SU-DHL-6 (cell line): ENCODE measurements at regions not wholly inside any gene's neighbourhood (a gene's known extent, or its start where the extent isn't known, plus 50 kb on each side); places are given as distances from the start of the nearest gene placed in this dataset.

Experiments
- H2AFZ ChIP-seq: fragments of 200-600 bp; sonication (generic); 2 replicates; pipeline ENCODE4 v1.6.1; 2014; ENCODE audit warnings: low read depth, mild to moderate bottlenecking, moderate library complexity, mixed read lengths, antibody characterized with exemption, low read length; ENCODE audit not compliant: severe bottlenecking
- H3F3A ChIP-seq: fragments of 200-600 bp; shearing (Covaris generic); 2 replicates; pipeline ENCODE4 v1.6.0; 2016; ENCODE audit warnings: antibody characterized with exemption, mild to moderate bottlenecking; ENCODE audit not compliant: insufficient read depth
- H3K27ac ChIP-seq: fragments of 200-600 bp; sonication (generic); 2 replicates; pipeline ENCODE4 v1.5.1; 2016; ENCODE audit warnings: low read depth, mild to moderate bottlenecking, low read length, moderate library complexity, mixed read lengths
- H3K27me3 ChIP-seq: fragments of 200-600 bp; sonication (generic), shearing (Covaris generic); 2 replicates; pipeline ENCODE4 v1.6.0; 2014; ENCODE audit warnings: mild to moderate bottlenecking, low read length
- H3K36me3 ChIP-seq: fragments of 200-600 bp; sonication (generic); 2 replicates; pipeline ENCODE4 v1.6.1; 2014; ENCODE audit warnings: mild to moderate bottlenecking, low read length, mixed read lengths
- H3K4me2 ChIP-seq: fragments of 300-600, 200-600 bp; shearing (Covaris generic), sonication (generic); 2 replicates; pipeline ENCODE4 v1.6.0; 2014; ENCODE audit warnings: low read length, low read depth, mild to moderate bottlenecking; ENCODE audit not compliant: poor library complexity, severe bottlenecking
- H3K4me3 ChIP-seq: fragments of 200-600 bp; sonication (generic); 2 replicates; pipeline ENCODE4 v1.5.1; 2014; ENCODE audit warnings: antibody characterized with exemption, low read length, mild to moderate bottlenecking, mixed read lengths; ENCODE audit not compliant: insufficient read depth, poor library complexity, severe bottlenecking
- H3K79me2 ChIP-seq: fragments of 200-600 bp; sonication (generic); 2 replicates; pipeline ENCODE4 v1.6.1; 2014; ENCODE audit warnings: mild to moderate bottlenecking, low read length, moderate library complexity; ENCODE audit not compliant: insufficient read depth
- H3K9ac ChIP-seq: fragments of 200-600 bp; sonication (generic); 2 replicates; pipeline ENCODE4 v1.7.0; 2014; ENCODE audit warnings: mild to moderate bottlenecking, low read length
- H3K9me2 ChIP-seq: fragments of 200-600 bp; sonication (generic); replicated peaks from 2 replicates; pipeline ENCODE4 v1.6.1; 2014; ENCODE audit warnings: low read length; ENCODE audit not compliant: insufficient read depth
- H3K9me3 ChIP-seq: fragments of 200-600 bp; sonication (generic); 2 replicates; pipeline ENCODE4 v1.6.1; 2014; ENCODE audit warnings: low read length, mixed read lengths; ENCODE audit not compliant: insufficient read depth
- H4K20me1 ChIP-seq: fragments of 200-600 bp; sonication (generic); 2 replicates; pipeline ENCODE4 v1.6.1; 2014; ENCODE audit warnings: low read depth, mild to moderate bottlenecking, antibody characterized with exemption, low read length, moderate library complexity, mixed read lengths
- CTCF ChIP-seq: fragments of 200-600 bp; sonication (generic); IDR thresholded peaks from one replicate; pipeline ENCODE4 v1.5.1; 2017; ENCODE audit warnings: antibody characterized with exemption, mild to moderate bottlenecking, low read length, moderate library complexity; ENCODE audit not compliant: insufficient read depth, poor library complexity, severe bottlenecking
- EZH2phosphoT487 ChIP-seq: fragments of 200-600 bp; sonication (generic), shearing (Covaris generic); conservative IDR thresholded peaks from 2 replicates; pipeline ENCODE4 v1.6.1; 2018; ENCODE audit warnings: mild to moderate bottlenecking, antibody characterized with exemption, low read length, moderate library complexity, mixed read lengths

GRCh38 chr6:33962246-33963027 lies 158.6 kb upstream of the MLN start:
- TF ChIP-seq CTCF, result no peak
- no peak for TF ChIP-seq EZH2phosphoT487
- H3F3A ChIP-seq, result no peaks in the 10 kb centered on the region
- no peak overlapping the region for H3K27ac ChIP-seq
- no peaks in the 10 kb centered on the region for H3K9me2 ChIP-seq
- no peak overlapping the region for H3K9ac ChIP-seq
- no peaks in the 10 kb centered on the region for H4K20me1 ChIP-seq
- no peaks in the 10 kb centered on the region; the same call in 1 of the 2 replicates for H3K27me3 ChIP-seq
- H3K9me3 ChIP-seq, result no peaks in the 10 kb centered on the region
- H3K79me2 ChIP-seq, result no peaks in the 10 kb centered on the region
- H2AFZ ChIP-seq, result no peak overlapping the region
- H3K4me3 ChIP-seq, result no peak overlapping the region
- H3K36me3 ChIP-seq, result no peaks in the 10 kb centered on the region
- H3K4me2 ChIP-seq, result no peak overlapping the region

GRCh38 chr6:33961691-33962090 lies 157.9 kb upstream of the MLN start:
- Histone ChIP-seq H3K4me3 (no peak overlapping the region), H3K9ac (no peak overlapping the region), H3K9me3 (no peaks in the 10 kb centered on the region), H4K20me1 (no peaks in the 10 kb centered on the region), H3K9me2 (no peaks in the 10 kb centered on the region), H3K79me2 (no peaks in the 10 kb centered on the region), H3K36me3 (no peaks in the 10 kb centered on the region), H2AFZ (no peak overlapping the region), H3K27ac (no peak overlapping the region), H3K4me2 (no peak overlapping the region), H3K27me3 (no peaks in the 10 kb centered on the region; the same call in 1 of the 2 replicates), H3F3A (no peaks in the 10 kb centered on the region)
- TF ChIP-seq EZH2phosphoT487 (no peak), CTCF (no peak)

GRCh38 chr6:33960345-33961313 lies 156.8 kb upstream of the MLN start:
- Histone ChIP-seq H3K27me3 (no peaks in the 10 kb centered on the region; the same call in 1 of the 2 replicates), H3K4me2 (no peak overlapping the region), H4K20me1 (no peaks in the 10 kb centered on the region), H3K9ac (no peak overlapping the region), H3K79me2 (no peaks in the 10 kb centered on the region), H3K9me2 (no peaks in the 10 kb centered on the region), H3K36me3 (no peaks in the 10 kb centered on the region), H3F3A (no peaks in the 10 kb centered on the region), H2AFZ (no peak overlapping the region), H3K27ac (no peak overlapping the region), H3K9me3 (no peaks in the 10 kb centered on the region), H3K4me3 (no peak overlapping the region)
- no peak for TF ChIP-seq CTCF
- no peak for TF ChIP-seq EZH2phosphoT487
